PC-3 (cell line): ENCODE measurements at regions not wholly inside any gene's neighbourhood (a gene's known extent, or its start where the extent isn't known, plus 50 kb on each side); places are given as distances from the start of the nearest gene placed in this dataset.

Experiments used
- ATAC-seq: fragments of 200-7000 bp; cut with Tn5 transposase; 2 replicates; pipeline ENCODE4 v1.9.1; 2020; ENCODE audit warnings: mild to moderate bottlenecking, moderate library complexity
- BruUV-seq: library from RNA; stranded (reverse); fragments of 400-500 nt; replicated peaks from 2 replicates; lab custom pipeline; 2021; lab: Mats Ljungman, UMichigan
- CTCF ChIA-PET: fragments of 300-600 bp; sonication (Branson Sonifier 250); formaldehyde crosslinking; loops from one replicate; lab custom pipeline; 2022; ENCODE audit warnings: antibody characterized with exemption; lab: Charles Lee
- POLR2A ChIA-PET: fragments of 300-600 bp; sonication (Branson Sonifier 250); formaldehyde crosslinking; loops from one replicate; lab custom pipeline; 2022; ENCODE audit warnings: antibody characterized with exemption; ENCODE audit not compliant: unreplicated experiment; lab: Charles Lee
- DNase-seq: peaks from one replicate; pipeline ENCODE4 v3.0.0-alpha.2; 2015
- H2AFZ ChIP-seq: fragments of 300-600 bp; sonication (generic); 2 replicates; pipeline ENCODE4 v1.6.0; 2016; ENCODE audit warnings: antibody characterized with exemption, low read length
- H3F3A ChIP-seq: fragments of 300-600 bp; sonication (generic); one replicate; pipeline ENCODE4 v1.6.0; 2017; ENCODE audit warnings: antibody characterized with exemption, low read length, control low read depth, mild to moderate bottlenecking; ENCODE audit not compliant: unreplicated experiment
- H3K27ac ChIP-seq: fragments of 300-600 bp; sonication (generic); 2 replicates; pipeline ENCODE4 v1.5.1; 2016; ENCODE audit warnings: mild to moderate bottlenecking, low read length
- H3K27me3 ChIP-seq: fragments of 300-600 bp; sonication (generic); 2 replicates; pipeline ENCODE4 v1.6.1; 2016; ENCODE audit warnings: low read length, mixed read lengths
- H3K36me3 ChIP-seq: fragments of 300-600 bp; sonication (generic); 2 replicates; pipeline ENCODE4 v1.6.1; 2016; ENCODE audit warnings: low read depth, mixed run types, low read length, mixed read lengths
- H3K4me1 ChIP-seq: fragments of 300-600 bp; sonication (generic); 2 replicates; pipeline ENCODE4 v1.5.1; 2016; ENCODE audit warnings: low read length; ENCODE audit not compliant: insufficient read depth
- H3K4me2 ChIP-seq: fragments of 300-600 bp; sonication (generic); 2 replicates; pipeline ENCODE4 v1.6.0; 2016; ENCODE audit warnings: low read length
- H3K4me3 ChIP-seq: fragments of 300-600 bp; sonication (generic); 2 replicates; pipeline ENCODE4 v1.5.1; 2016; ENCODE audit warnings: mild to moderate bottlenecking, low read length, mixed read lengths
- H3K79me2 ChIP-seq: fragments of 300-600 bp; sonication (generic); 2 replicates; pipeline ENCODE4 v1.6.1; 2017; ENCODE audit warnings: low read length, mixed read lengths
- H3K9ac ChIP-seq: fragments of 300-600 bp; sonication (generic); 2 replicates; pipeline ENCODE4 v1.6.0; 2016; ENCODE audit warnings: mild to moderate bottlenecking, low read length
- H3K9me2 ChIP-seq: fragments of 300-600 bp; sonication (generic); replicated peaks from 2 replicates; pipeline ENCODE4 v1.6.1; 2016; ENCODE audit warnings: mixed run types, low read length, mixed read lengths
- H3K9me3 ChIP-seq: fragments of 300-600 bp; sonication (generic); 2 replicates; pipeline ENCODE4 v1.6.1; 2016; ENCODE audit warnings: low read length, mixed read lengths
- H4K20me1 ChIP-seq: fragments of 300-600 bp; sonication (generic); 2 replicates; pipeline ENCODE4 v1.6.1; 2016; ENCODE audit warnings: low read length, mixed read lengths
- EZH2 ChIP-seq: fragments of 300-600 bp; sonication (generic); IDR thresholded peaks from one replicate; pipeline ENCODE4 v1.6.1; 2017; ENCODE audit warnings: antibody characterized with exemption, mild to moderate bottlenecking, low read length; ENCODE audit not compliant: unreplicated experiment
- EZH2phosphoT487 ChIP-seq: fragments of 300-600 bp; sonication (generic); IDR thresholded peaks from 2 replicates; pipeline ENCODE4 v1.6.1; 2018; ENCODE audit warnings: mild to moderate bottlenecking, antibody characterized with exemption, low read length, borderline replicate concordance
- intact Hi-C: fragments of 100-400 bp; cut with micrococcal nuclease; formaldehyde crosslinking; loops from 2 replicates; pipeline ENCODE4 v1.9.0; 2023
- TF ChIP-seq, protein P1 (sequence below): fragments of 300-600 bp; sonication (generic); conservative IDR thresholded peaks from 2 replicates; pipeline ENCODE4 v1.5.1; 2017; ENCODE audit warnings: antibody characterized with exemption, low read depth, mild to moderate bottlenecking, low read length

DNA sequence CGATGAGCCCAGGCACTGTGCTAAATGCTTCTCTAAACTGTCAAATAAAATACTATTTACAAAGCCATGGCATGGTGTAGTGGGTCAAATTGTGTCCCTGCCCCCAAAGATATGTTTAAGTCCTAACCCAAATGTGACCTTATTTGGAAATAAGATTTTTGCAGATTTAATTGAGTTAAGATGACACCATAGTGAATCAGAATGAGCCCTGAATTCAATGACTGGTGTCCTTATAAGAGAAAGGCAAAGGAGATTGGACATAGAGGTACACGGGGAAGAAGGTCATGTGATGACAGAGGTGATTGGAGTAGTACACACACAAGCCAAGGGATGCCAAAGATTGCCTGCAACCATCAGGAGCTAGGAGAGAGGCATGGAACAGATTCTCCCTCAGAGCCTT is 121.6 kb upstream of the VEPH1 start:
- Histone ChIP-seq H3K79me2 (no peaks in the 10 kb centered on the region), H3K36me3 (no peaks in the 10 kb centered on the region), H3K27ac (no peak overlapping the region), H3K9ac (no peak overlapping the region), H2AFZ (no peak overlapping the region), H3K9me2 (no peaks in the 10 kb centered on the region), H3F3A (no peaks in the 10 kb centered on the region), H3K4me3 (no peak overlapping the region), H3K4me1 (peaks cover 13% of the 10 kb centered on the region), H3K4me2 (no peak overlapping the region), H3K27me3 (no peaks in the 10 kb centered on the region), H4K20me1 (no peaks in the 10 kb centered on the region), H3K9me3 (no peaks in the 10 kb centered on the region)
- intact Hi-C loops: no loop called here
- CTCF ChIA-PET: no interaction called here
- DNase-seq (peak; percentile 55), ATAC-seq (peak; percentile 35)
- TF ChIP-seq EZH2 (no peak), EZH2phosphoT487 (no peak)
- TF ChIP-seq, protein P1, sequence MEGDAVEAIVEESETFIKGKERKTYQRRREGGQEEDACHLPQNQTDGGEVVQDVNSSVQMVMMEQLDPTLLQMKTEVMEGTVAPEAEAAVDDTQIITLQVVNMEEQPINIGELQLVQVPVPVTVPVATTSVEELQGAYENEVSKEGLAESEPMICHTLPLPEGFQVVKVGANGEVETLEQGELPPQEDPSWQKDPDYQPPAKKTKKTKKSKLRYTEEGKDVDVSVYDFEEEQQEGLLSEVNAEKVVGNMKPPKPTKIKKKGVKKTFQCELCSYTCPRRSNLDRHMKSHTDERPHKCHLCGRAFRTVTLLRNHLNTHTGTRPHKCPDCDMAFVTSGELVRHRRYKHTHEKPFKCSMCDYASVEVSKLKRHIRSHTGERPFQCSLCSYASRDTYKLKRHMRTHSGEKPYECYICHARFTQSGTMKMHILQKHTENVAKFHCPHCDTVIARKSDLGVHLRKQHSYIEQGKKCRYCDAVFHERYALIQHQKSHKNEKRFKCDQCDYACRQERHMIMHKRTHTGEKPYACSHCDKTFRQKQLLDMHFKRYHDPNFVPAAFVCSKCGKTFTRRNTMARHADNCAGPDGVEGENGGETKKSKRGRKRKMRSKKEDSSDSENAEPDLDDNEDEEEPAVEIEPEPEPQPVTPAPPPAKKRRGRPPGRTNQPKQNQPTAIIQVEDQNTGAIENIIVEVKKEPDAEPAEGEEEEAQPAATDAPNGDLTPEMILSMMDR: no peak
- no TSS peak for BruUV-seq
- POLR2A ChIA-PET: no interaction called here

DNA sequence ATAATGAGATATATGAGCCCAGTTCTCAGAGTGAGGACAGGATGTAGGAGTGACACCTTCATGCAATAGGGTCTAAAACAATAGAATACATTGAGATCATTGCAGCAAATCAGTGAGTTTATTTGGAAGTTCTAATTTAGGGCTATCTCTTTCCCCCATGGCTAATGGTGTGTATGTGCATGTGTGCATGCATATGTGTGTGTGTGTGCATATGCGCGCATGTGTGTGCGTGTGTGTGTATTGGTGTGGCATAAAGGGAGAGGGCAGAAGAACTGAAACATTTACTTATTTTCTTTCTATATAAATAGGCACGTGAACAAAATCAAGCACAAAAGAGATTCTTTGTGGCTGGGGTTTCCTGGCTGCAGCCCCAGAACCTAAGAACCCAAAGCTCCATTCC is 115.7 kb upstream of the VEPH1 start:
- Histone ChIP-seq H3K9ac (no peak overlapping the region), H3K9me3 (no peaks in the 10 kb centered on the region), H3K4me1 (peaks cover 5% of the 10 kb centered on the region; the same call in 1 of the 2 replicates), H3K4me2 (no peak overlapping the region), H3K27me3 (no peaks in the 10 kb centered on the region), H3K4me3 (no peak overlapping the region), H4K20me1 (no peaks in the 10 kb centered on the region), H3F3A (no peaks in the 10 kb centered on the region), H3K27ac (no peak overlapping the region), H3K36me3 (no peaks in the 10 kb centered on the region), H2AFZ (no peak overlapping the region), H3K9me2 (no peaks in the 10 kb centered on the region), H3K79me2 (no peaks in the 10 kb centered on the region)
- ChIA-PET CTCF (no interaction called here), POLR2A (no interaction called here)
- intact Hi-C loops: loop anchor here (1.0 to 5.0 kb wide), 10 partner anchors 87 to 913 kb away; no protein-coding TSS in a partner anchor
- TF ChIP-seq, protein P1: no peak
- no peak for TF ChIP-seq EZH2phosphoT487
- no peak for TF ChIP-seq EZH2
- DNase-seq: no peak
- BruUV-seq: no TSS peak
- no peak for ATAC-seq

DNA sequence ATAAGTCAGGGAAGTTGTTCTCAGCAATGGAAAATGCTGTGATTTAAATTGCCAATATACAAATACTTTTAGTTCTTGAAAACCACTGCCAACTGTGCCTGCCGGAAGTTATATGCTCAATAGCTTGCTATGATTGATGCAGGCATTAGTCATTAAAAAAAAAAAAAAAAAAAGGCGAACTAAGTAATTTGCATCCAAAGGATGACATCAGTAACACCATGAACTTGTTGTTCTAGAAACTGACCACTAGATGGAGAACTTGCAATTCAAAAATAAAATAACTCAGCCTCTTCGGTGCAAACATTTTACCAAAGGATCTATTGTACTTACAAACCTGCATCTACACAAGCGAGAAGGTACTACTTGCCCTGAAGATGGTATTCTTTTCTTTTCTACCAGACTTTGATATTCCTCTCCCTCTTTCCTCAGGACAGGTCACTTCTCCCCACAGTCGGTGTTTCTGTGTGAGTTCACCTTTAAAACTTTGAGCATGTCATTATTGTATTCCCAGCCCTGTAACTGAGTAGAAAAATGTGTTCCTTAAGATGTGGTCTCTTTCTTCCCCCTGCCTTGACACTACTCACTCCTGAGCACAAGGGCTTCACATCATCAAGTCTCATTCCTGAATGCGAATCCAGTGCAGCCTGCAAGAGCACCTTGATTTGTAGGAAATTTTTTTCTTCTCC is 115.0 kb upstream of the VEPH1 start:
- no peaks in the 10 kb centered on the region for H3K36me3 ChIP-seq
- no peaks in the 10 kb centered on the region for H3K9me2 ChIP-seq
- H4K20me1 ChIP-seq: no peaks in the 10 kb centered on the region
- no peaks in the 10 kb centered on the region for H3F3A ChIP-seq
- intact Hi-C loops: loop anchor here (1.0 to 5.0 kb wide), 10 partner anchors 86 to 914 kb away; no protein-coding TSS in a partner anchor
- no peak overlapping the region for H3K4me3 ChIP-seq
- POLR2A ChIA-PET: interaction anchor here (0.6 kb wide), 4 partner anchors 12 to 487 kb away, joined by 7 to 36 read pairs (median 15); no protein-coding TSS in a partner anchor
- no peaks in the 10 kb centered on the region for H3K27me3 ChIP-seq
- peaks cover 5% of the 10 kb centered on the region; the same call in 1 of the 2 replicates for H3K4me1 ChIP-seq
- H3K27ac ChIP-seq: no peak overlapping the region
- DNase-seq (peak; percentile 89), ATAC-seq (peak; percentile 80)
- H3K4me2 ChIP-seq: peak overlapping the region; percentile 13; the same call in 1 of the 2 replicates
- no peaks in the 10 kb centered on the region for H3K79me2 ChIP-seq
- TF ChIP-seq EZH2: no peak
- TF ChIP-seq, protein P1: peak; percentile 77
- TF ChIP-seq EZH2phosphoT487: no peak
- no TSS peak for BruUV-seq
- no peaks in the 10 kb centered on the region for H3K9me3 ChIP-seq
- H3K9ac ChIP-seq: no peak overlapping the region
- H2AFZ ChIP-seq: no peak overlapping the region
- CTCF ChIA-PET: interaction anchor here (0.6 to 1.0 kb wide), 23 partner anchors 12 to 1171 kb away, joined by 3 to 39 read pairs (median 6); partner anchors contain the start of gene RSRC1
